Renal pelvis (tissue), 1 donor: ENCODE measurements at regions not wholly inside any gene's neighbourhood (a gene's known extent, or its start where the extent isn't known, plus 50 kb on each side); places are given as distances from the start of the nearest gene placed in this dataset.
"Not testable (repeated sequence)": the region's sequence is repeated elsewhere in the genome, so short reads cannot be mapped to it uniquely, and the experiment has no call there.

Source experiments
- DNase-seq: peaks from one replicate; pipeline ENCODE4 v3.0.0-alpha.2; 2013

GRCh38 chr13:75178436-75178835 lies 303.5 kb downstream of the TBC1D4 start:
- no peak for DNase-seq

- no peak for DNase-seq
These were observed 306.4 kb downstream of the TBC1D4 start for GRCh38 chr13:75175575-75175974.

GRCh38 chr13:75175097-75175496 lies 306.9 kb downstream of the TBC1D4 start:
- DNase-seq: not testable (repeated sequence)

GRCh38 chr13:75174481-75174880 lies 307.5 kb downstream of the TBC1D4 start:
- no peak for DNase-seq

GRCh38 chr13:75173457-75174356 lies 308.3 kb downstream of the TBC1D4 start:
- no peak for DNase-seq

- no peak for DNase-seq
These were observed 311.7 kb downstream of the TBC1D4 start for GRCh38 chr13:75170311-75170710.

- DNase-seq: no peak
These were observed 316.3 kb downstream of the TBC1D4 start for GRCh38 chr13:75165543-75166230.

- no peak for DNase-seq
These were observed 320.2 kb downstream of the TBC1D4 start for GRCh38 chr13:75161804-75162203.

GRCh38 chr13:75160984-75161383 lies 321.0 kb downstream of the TBC1D4 start:
- no peak for DNase-seq

- DNase-seq: no peak
These were observed 327.6 kb downstream of the TBC1D4 start for GRCh38 chr13:75154331-75154730.

GRCh38 chr13:75153834-75154233 lies 328.1 kb downstream of the TBC1D4 start:
- no peak for DNase-seq

- DNase-seq: no peak
These were observed 328.6 kb downstream of the TBC1D4 start for GRCh38 chr13:75153386-75153785.

- no peak for DNase-seq
These were observed 330.8 kb downstream of the TBC1D4 start for GRCh38 chr13:75151081-75151643.

GRCh38 chr13:75149776-75150175 lies 332.2 kb downstream of the TBC1D4 start:
- no peak for DNase-seq

- no peak for DNase-seq
These were observed 334.0 kb downstream of the TBC1D4 start for GRCh38 chr13:75147946-75148345.

- no peak for DNase-seq
These were observed 335.5 kb downstream of the TBC1D4 start for GRCh38 chr13:75146436-75146835.

GRCh38 chr13:75145927-75146326 lies 336.0 kb downstream of the TBC1D4 start:
- DNase-seq: peak; percentile 48

GRCh38 chr13:75139291-75139690 lies 342.7 kb downstream of the TBC1D4 start:
- DNase-seq: no peak

- DNase-seq: no peak
These were observed 343.9 kb downstream of the TBC1D4 start for GRCh38 chr13:75137911-75138571.

GRCh38 chr13:75136151-75136550 lies 345.8 kb downstream of the TBC1D4 start:
- no peak for DNase-seq

GRCh38 chr13:75135325-75135825 lies 346.6 kb downstream of the TBC1D4 start:
- no peak for DNase-seq
